ENCODE measurements at regions not wholly inside any gene's neighbourhood (a gene's known extent, or its start where the extent isn't known, plus 50 kb on each side); places are given as distances from the start of the nearest gene placed in this dataset.

GRCh38 chr14:95979339-95980042 lies 59.7 kb upstream of the C14orf132 start:
- ChIA-PET CTCF (interaction anchor here (1.0 kb wide), 1 partner anchor 16 kb away, joined by 3 read pairs; no protein-coding TSS in a partner anchor), POLR2A (no interaction called here)
- Histone ChIP-seq H3K4me3 (ENCODE audit: low read depth, low read length) (no peak overlapping the region), H3K9me3 (ENCODE audit: control insufficient read depth, insufficient read depth, low read length) (no peaks in the 10 kb centered on the region), H3K27ac (ENCODE audit: low read depth, low read length) (no peak overlapping the region), H3K27me3 (ENCODE audit: control insufficient read depth, insufficient read depth, low read length) (peaks cover 3% of the 10 kb centered on the region)
- TF ChIP-seq, protein P1, sequence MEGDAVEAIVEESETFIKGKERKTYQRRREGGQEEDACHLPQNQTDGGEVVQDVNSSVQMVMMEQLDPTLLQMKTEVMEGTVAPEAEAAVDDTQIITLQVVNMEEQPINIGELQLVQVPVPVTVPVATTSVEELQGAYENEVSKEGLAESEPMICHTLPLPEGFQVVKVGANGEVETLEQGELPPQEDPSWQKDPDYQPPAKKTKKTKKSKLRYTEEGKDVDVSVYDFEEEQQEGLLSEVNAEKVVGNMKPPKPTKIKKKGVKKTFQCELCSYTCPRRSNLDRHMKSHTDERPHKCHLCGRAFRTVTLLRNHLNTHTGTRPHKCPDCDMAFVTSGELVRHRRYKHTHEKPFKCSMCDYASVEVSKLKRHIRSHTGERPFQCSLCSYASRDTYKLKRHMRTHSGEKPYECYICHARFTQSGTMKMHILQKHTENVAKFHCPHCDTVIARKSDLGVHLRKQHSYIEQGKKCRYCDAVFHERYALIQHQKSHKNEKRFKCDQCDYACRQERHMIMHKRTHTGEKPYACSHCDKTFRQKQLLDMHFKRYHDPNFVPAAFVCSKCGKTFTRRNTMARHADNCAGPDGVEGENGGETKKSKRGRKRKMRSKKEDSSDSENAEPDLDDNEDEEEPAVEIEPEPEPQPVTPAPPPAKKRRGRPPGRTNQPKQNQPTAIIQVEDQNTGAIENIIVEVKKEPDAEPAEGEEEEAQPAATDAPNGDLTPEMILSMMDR (IDR thresholded peaks at IDR 0.05; ENCODE audit: low read depth, low read length) = 0 out of 2 replicates have a peak, but pooled peaks have one; percentile 12
- DNase-seq (ENCODE audit: low read depth, low spot score) = no peak

DNA sequence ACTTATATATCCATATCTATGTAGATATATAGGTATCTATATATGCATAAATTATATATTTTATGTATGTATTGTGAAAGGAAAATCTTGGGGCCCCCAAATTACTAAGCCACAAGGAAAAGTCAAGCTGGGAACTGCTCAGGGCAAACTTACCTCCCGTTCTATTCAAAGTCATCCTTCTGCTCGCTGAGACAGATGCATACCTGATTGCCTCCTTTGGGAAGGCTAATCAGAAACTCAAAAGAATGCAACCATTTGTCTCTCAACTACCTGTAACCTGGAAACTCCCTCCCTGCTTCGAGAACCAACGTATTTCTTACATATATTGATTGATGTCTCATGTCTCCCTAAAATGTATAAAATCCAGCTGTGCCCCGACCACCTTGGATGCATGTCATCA lies 58.8 kb upstream of the C14orf132 start:
- Histone ChIP-seq H3K4me3 (ENCODE audit: low read depth, low read length) (no peak overlapping the region), H3K9me3 (ENCODE audit: control insufficient read depth, insufficient read depth, low read length) (no peaks in the 10 kb centered on the region), H3K27ac (ENCODE audit: low read depth, low read length) (no peak overlapping the region), H3K27me3 (ENCODE audit: control insufficient read depth, insufficient read depth, low read length) (peaks cover 3% of the 10 kb centered on the region)
- DNase-seq (ENCODE audit: low read depth, low spot score) = no peak
- TF ChIP-seq, protein P1 (IDR thresholded peaks at IDR 0.05; ENCODE audit: low read depth, low read length) = no peak
- ChIA-PET CTCF (interaction anchor here (5.3 kb wide), 1 partner anchor 13 kb away, joined by 19 read pairs; no protein-coding TSS in a partner anchor), POLR2A (no interaction called here)

DNA sequence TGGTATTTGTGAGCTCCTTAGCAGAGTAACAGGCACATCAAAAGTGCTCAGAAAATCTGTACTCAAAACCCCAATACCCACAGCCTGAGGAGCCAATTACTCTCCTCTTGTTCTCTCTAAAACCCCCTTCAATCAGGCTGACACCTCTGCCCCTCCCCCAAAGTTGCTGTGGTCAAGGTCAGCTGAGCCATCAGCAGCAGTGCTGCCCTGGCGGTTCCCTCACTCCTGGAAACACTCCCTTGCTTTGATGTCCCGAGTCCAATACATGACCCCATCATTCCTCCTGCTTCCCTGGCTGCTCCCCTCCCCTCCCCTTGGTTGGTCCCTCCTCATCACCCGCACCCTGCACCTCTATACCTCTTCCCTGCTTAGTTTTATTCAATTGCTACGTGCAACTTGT lies 57.2 kb upstream of the C14orf132 start:
- Histone ChIP-seq H3K27me3 (ENCODE audit: control insufficient read depth, insufficient read depth, low read length) (peaks cover 3% of the 10 kb centered on the region), H3K4me3 (ENCODE audit: low read depth, low read length) (no peak overlapping the region), H3K27ac (ENCODE audit: low read depth, low read length) (no peak overlapping the region), H3K9me3 (ENCODE audit: control insufficient read depth, insufficient read depth, low read length) (no peaks in the 10 kb centered on the region)
- no peak for DNase-seq (ENCODE audit: low read depth, low spot score)
- POLR2A ChIA-PET = no interaction called here
- TF ChIP-seq, protein P1 (IDR thresholded peaks at IDR 0.05; ENCODE audit: low read depth, low read length) = no peak
- CTCF ChIA-PET = interaction anchor here (5.3 kb wide), 1 partner anchor 12 kb away, joined by 19 read pairs; no protein-coding TSS in a partner anchor

GRCh38 chr14:95984206-95984605 lies 55.0 kb upstream of the C14orf132 start:
- H3K27me3 ChIP-seq (ENCODE audit: control insufficient read depth, insufficient read depth, low read length) = peaks cover 3% of the 10 kb centered on the region
- POLR2A ChIA-PET = no interaction called here
- CTCF ChIA-PET = interaction anchor here (1.2 to 5.3 kb wide), 2 partner anchors 9 to 15 kb away, joined by 3 to 19 read pairs; no protein-coding TSS in a partner anchor
- TF ChIP-seq, protein P1 (IDR thresholded peaks at IDR 0.05; ENCODE audit: low read depth, low read length) = no peak
- no peak overlapping the region for H3K4me3 ChIP-seq (ENCODE audit: low read depth, low read length)
- H3K27ac ChIP-seq (ENCODE audit: low read depth, low read length) = no peak overlapping the region
- DNase-seq (ENCODE audit: low read depth, low spot score) = no peak
- H3K9me3 ChIP-seq (ENCODE audit: control insufficient read depth, insufficient read depth, low read length) = no peaks in the 10 kb centered on the region

Data from AG04450 (cell line).